Type B pancreatic cell (in vitro differentiated cells): ENCODE measurements at regions not wholly inside any gene's neighbourhood (a gene's known extent, or its start where the extent isn't known, plus 50 kb on each side); places are given as distances from the start of the nearest gene placed in this dataset.

Experiments used
- DNase-seq: peaks from one replicate; pipeline ENCODE4 v3.0.0; 2021; ENCODE audit warnings: mixed read lengths; ENCODE audit not compliant: unreplicated experiment; ENCODE audit errors: extremely low spot score
- H3K27ac Mint-ChIP-seq: 2 replicates; pipeline ENCODE4 v1.8.0; 2021; ENCODE audit warnings: mild to moderate bottlenecking, mixed read lengths
- H3K27me3 Mint-ChIP-seq: 2 replicates; pipeline ENCODE4 v1.8.0; 2021; ENCODE audit warnings: mixed read lengths
- H3K36me3 Mint-ChIP-seq: 2 replicates; pipeline ENCODE4 v1.8.0; 2021; ENCODE audit warnings: mixed read lengths
- H3K4me1 Mint-ChIP-seq: one replicate; pipeline ENCODE4 v1.8.0; 2021; ENCODE audit warnings: mixed read lengths; ENCODE audit not compliant: unreplicated experiment
- H3K4me3 Mint-ChIP-seq: 2 replicates; pipeline ENCODE4 v1.8.0; 2021; ENCODE audit warnings: mild to moderate bottlenecking, mixed read lengths
- H3K9me3 Mint-ChIP-seq: 2 replicates; pipeline ENCODE4 v1.8.0; 2021; ENCODE audit warnings: mixed read lengths
- CTCF ChIP-seq: fragments of 200-600 bp; sonication (generic); conservative IDR thresholded peaks from 2 replicates; pipeline ENCODE4 v1.5.0; 2021; ENCODE audit warnings: antibody characterized with exemption, mild to moderate bottlenecking

- H3K9me3 Mint-ChIP-seq = no peaks in the 10 kb centered on the region
- H3K4me1 Mint-ChIP-seq = peaks cover 19% of the 10 kb centered on the region
- no peaks in the 10 kb centered on the region for H3K36me3 Mint-ChIP-seq
- no peak for DNase-seq
- TF ChIP-seq CTCF = no peak
- H3K27me3 Mint-ChIP-seq = peaks cover 3% of the 10 kb centered on the region
- peak overlapping the region; percentile 90 for H3K4me3 Mint-ChIP-seq
- peak overlapping the region; percentile 99 for H3K27ac Mint-ChIP-seq
Measured at GRCh38 chr7:155213385-155213784, 84.3 kb upstream of the INSIG1 start.

GRCh38 chr7:155213955-155214740, 83.5 kb upstream of the INSIG1 start:
- peaks cover 3% of the 10 kb centered on the region for H3K27me3 Mint-ChIP-seq
- H3K27ac Mint-ChIP-seq = peak overlapping the region; percentile 99
- H3K9me3 Mint-ChIP-seq = no peaks in the 10 kb centered on the region
- DNase-seq = no peak
- H3K4me1 Mint-ChIP-seq = peaks cover 19% of the 10 kb centered on the region
- no peaks in the 10 kb centered on the region for H3K36me3 Mint-ChIP-seq
- no peak for TF ChIP-seq CTCF
- peak overlapping the region; percentile 90 for H3K4me3 Mint-ChIP-seq

GRCh38 chr7:155215576-155216325, 81.9 kb upstream of the INSIG1 start:
- Mint-ChIP-seq H3K27ac (peak overlapping the region; percentile 99), H3K4me3 (peak overlapping the region; percentile 90), H3K36me3 (no peaks in the 10 kb centered on the region), H3K4me1 (peaks cover 19% of the 10 kb centered on the region), H3K9me3 (no peaks in the 10 kb centered on the region), H3K27me3 (peaks cover 3% of the 10 kb centered on the region)
- no peak for TF ChIP-seq CTCF
- DNase-seq = no peak

GRCh38 chr7:155216475-155217272, 81.0 kb upstream of the INSIG1 start:
- Mint-ChIP-seq H3K27me3 (peaks cover 3% of the 10 kb centered on the region), H3K27ac (peak overlapping the region; percentile 99), H3K36me3 (no peaks in the 10 kb centered on the region), H3K9me3 (no peaks in the 10 kb centered on the region), H3K4me3 (no peak overlapping the region), H3K4me1 (peaks cover 23% of the 10 kb centered on the region)
- no peak for TF ChIP-seq CTCF
- DNase-seq = no peak

GRCh38 chr7:155217634-155218033, 80.0 kb upstream of the INSIG1 start:
- DNase-seq = no peak
- no peak for TF ChIP-seq CTCF
- no peaks in the 10 kb centered on the region for H3K36me3 Mint-ChIP-seq
- H3K27ac Mint-ChIP-seq = no peak overlapping the region
- peaks cover 3% of the 10 kb centered on the region for H3K27me3 Mint-ChIP-seq
- H3K4me3 Mint-ChIP-seq = peak overlapping the region; percentile 22
- no peaks in the 10 kb centered on the region for H3K9me3 Mint-ChIP-seq
- H3K4me1 Mint-ChIP-seq = peaks cover 32% of the 10 kb centered on the region
